BLaER1 (cell line): ENCODE measurements at regions not wholly inside any gene's neighbourhood (a gene's known extent, or its start where the extent isn't known, plus 50 kb on each side); places are given as distances from the start of the nearest gene placed in this dataset.
A peak's percentile ranks its signal among the peaks of the same experiment; 100 is the strongest.

ENCODE experiments used
- H3K27ac ChIP-seq: shearing (Covaris generic); formaldehyde crosslinking; 2 replicates; pipeline ENCODE4 v1.8.1; 2022
- H3K27me3 ChIP-seq: shearing (Covaris generic); formaldehyde crosslinking; 2 replicates; pipeline ENCODE4 v1.8.1; 2022
- H3K36me3 ChIP-seq: shearing (Covaris generic); formaldehyde crosslinking; 2 replicates; pipeline ENCODE4 v1.8.1; 2022
- H3K4me1 ChIP-seq: shearing (Covaris generic); formaldehyde crosslinking; 2 replicates; pipeline ENCODE4 v1.8.1; 2022
- H3K4me2 ChIP-seq: shearing (Covaris generic); formaldehyde crosslinking; 2 replicates; pipeline ENCODE4 v1.8.1; 2022
- H3K4me3 ChIP-seq: shearing (Covaris generic); formaldehyde crosslinking; 2 replicates; pipeline ENCODE4 v1.8.1; 2022
- H3K9ac ChIP-seq: shearing (Covaris generic); formaldehyde crosslinking; 2 replicates; pipeline ENCODE4 v1.8.1; 2022
- H3K9me3 ChIP-seq: shearing (Covaris generic); formaldehyde crosslinking; 2 replicates; pipeline ENCODE4 v1.8.1; 2022
- H4K20me1 ChIP-seq: shearing (Covaris generic); formaldehyde crosslinking; 2 replicates; pipeline ENCODE4 v1.8.1; 2022
- Cebpa-rat ChIP-seq: shearing (Covaris generic); IDR thresholded peaks from 2 replicates; pipeline ENCODE4 v1.8.1; 2022

DNA sequence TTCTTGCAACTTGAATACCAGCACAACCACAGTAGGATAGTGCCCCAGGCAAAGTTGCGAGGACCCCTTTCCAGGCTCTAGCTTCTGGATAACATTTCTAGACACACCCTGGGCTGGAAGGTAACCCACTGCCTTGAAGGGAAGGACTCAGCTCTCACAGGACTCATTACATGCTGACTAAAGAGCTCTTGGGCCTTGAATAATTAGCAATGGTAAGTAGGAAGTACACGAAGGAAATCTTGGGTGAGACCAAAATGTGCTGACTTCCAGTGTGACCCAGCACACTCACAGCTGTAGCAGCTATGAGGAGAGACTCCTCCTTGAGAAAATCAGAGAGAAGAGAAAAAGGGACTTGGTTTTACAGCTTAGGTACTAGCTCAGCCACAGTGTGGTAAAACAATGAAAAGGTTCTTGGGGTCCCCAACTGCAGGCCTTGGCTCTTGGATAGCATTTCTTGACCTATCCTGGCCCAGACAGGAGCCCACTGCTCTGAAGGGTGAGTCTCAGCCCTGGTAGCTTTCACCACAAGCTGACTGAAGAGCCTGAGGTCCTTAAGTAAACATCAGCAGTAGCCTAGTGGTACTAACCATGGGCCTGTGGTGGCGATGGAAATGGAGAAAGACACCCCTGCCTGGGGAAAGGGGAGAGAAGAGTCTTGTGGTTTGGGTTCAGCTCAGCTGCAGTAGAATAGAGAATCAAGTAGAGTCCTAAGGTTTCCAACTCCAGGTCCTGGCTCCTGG lies 621.7 kb downstream of the SEMA5A start:
- Histone ChIP-seq H4K20me1 (no peaks in the 10 kb centered on the region), H3K4me1 (no peaks in the 10 kb centered on the region), H3K27me3 (no peaks in the 10 kb centered on the region), H3K9me3 (no peaks in the 10 kb centered on the region), H3K27ac (no peak overlapping the region), H3K36me3 (no peaks in the 10 kb centered on the region), H3K4me2 (no peak overlapping the region), H3K4me3 (no peak overlapping the region), H3K9ac (no peak overlapping the region)
- TF ChIP-seq Cebpa-rat: no peak

- no peak for TF ChIP-seq Cebpa-rat
- Histone ChIP-seq H3K9ac (no peak overlapping the region), H3K4me1 (no peaks in the 10 kb centered on the region), H4K20me1 (no peaks in the 10 kb centered on the region), H3K9me3 (0 out of 2 replicates have a peak, but pooled peaks cover 9% of the 10 kb centered on the region), H3K4me3 (no peak overlapping the region), H3K36me3 (no peaks in the 10 kb centered on the region), H3K27me3 (no peaks in the 10 kb centered on the region), H3K4me2 (no peak overlapping the region), H3K27ac (no peak overlapping the region)
Measured at GRCh38 chr5:8930021-8930420, 615.9 kb downstream of the SEMA5A start.

GRCh38 chr5:8934455-8934854 lies 611.4 kb downstream of the SEMA5A start:
- Histone ChIP-seq H3K4me3 (no peak overlapping the region), H3K4me1 (no peaks in the 10 kb centered on the region), H3K9ac (no peak overlapping the region), H3K36me3 (no peaks in the 10 kb centered on the region), H3K27ac (no peak overlapping the region), H3K9me3 (peaks cover 21% of the 10 kb centered on the region), H3K27me3 (no peaks in the 10 kb centered on the region), H3K4me2 (no peak overlapping the region), H4K20me1 (no peaks in the 10 kb centered on the region)
- no peak for TF ChIP-seq Cebpa-rat

GRCh38 chr5:8940934-8941333 lies 604.9 kb downstream of the SEMA5A start:
- Histone ChIP-seq H3K4me3 (no peak overlapping the region), H3K27ac (no peak overlapping the region), H3K9me3 (peaks cover 35% of the 10 kb centered on the region), H3K9ac (no peak overlapping the region), H4K20me1 (no peaks in the 10 kb centered on the region), H3K4me2 (no peak overlapping the region), H3K27me3 (no peaks in the 10 kb centered on the region), H3K36me3 (no peaks in the 10 kb centered on the region), H3K4me1 (no peaks in the 10 kb centered on the region)
- TF ChIP-seq Cebpa-rat: no peak

DNA sequence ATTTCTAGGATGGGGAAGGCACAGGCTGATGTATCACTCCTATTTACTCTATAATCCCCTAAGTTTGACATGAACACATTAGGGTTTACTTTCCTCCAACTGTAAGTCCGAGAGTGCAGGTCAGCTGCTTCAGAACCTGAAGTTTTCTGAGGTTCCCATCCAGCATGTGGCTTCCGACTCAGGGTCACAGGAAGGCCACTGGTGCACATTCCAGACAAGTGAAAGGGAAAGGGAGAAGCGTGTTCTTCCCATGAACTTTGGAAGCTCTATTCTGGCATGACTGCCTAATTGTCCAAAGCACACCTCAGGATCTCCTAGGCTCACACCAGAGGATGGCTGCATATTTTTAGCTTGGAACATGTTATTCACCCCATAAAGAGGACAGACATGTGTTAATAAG lies 602.6 kb downstream of the SEMA5A start:
- Histone ChIP-seq H4K20me1 (no peaks in the 10 kb centered on the region), H3K4me3 (no peak overlapping the region), H3K4me1 (no peaks in the 10 kb centered on the region), H3K27me3 (no peaks in the 10 kb centered on the region), H3K27ac (no peak overlapping the region), H3K4me2 (no peak overlapping the region), H3K9me3 (peaks cover 22% of the 10 kb centered on the region), H3K9ac (no peak overlapping the region), H3K36me3 (no peaks in the 10 kb centered on the region)
- no peak for TF ChIP-seq Cebpa-rat

GRCh38 chr5:8944005-8944404 lies 601.9 kb downstream of the SEMA5A start:
- Histone ChIP-seq H3K27me3 (no peaks in the 10 kb centered on the region), H3K36me3 (no peaks in the 10 kb centered on the region), H3K4me2 (no peak overlapping the region), H3K27ac (no peak overlapping the region), H3K4me3 (no peak overlapping the region), H3K4me1 (no peaks in the 10 kb centered on the region), H4K20me1 (no peaks in the 10 kb centered on the region), H3K9me3 (peaks cover 22% of the 10 kb centered on the region), H3K9ac (no peak overlapping the region)
- no peak for TF ChIP-seq Cebpa-rat

DNA sequence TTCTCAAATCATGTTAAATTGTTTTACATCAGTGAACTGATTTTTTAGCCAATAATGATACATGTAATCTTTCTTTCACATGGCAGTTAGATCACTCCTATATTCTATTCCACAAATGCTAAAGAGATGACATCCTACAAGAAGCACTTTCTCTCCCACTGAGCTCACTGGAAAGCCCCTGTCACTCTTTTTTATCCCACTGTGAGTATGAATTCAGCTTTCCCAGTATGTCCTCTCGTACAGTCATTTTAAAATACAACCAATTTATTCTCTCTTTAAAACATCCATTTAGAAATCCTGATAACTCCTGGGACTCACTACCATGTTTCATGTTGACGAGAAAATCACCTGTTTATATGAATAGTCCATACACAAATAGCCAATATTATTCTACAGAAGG lies 599.9 kb downstream of the SEMA5A start:
- Histone ChIP-seq H3K4me2 (no peak overlapping the region), H3K4me1 (peaks cover 15% of the 10 kb centered on the region), H4K20me1 (no peaks in the 10 kb centered on the region), H3K4me3 (no peak overlapping the region), H3K27me3 (no peaks in the 10 kb centered on the region), H3K9ac (no peak overlapping the region), H3K36me3 (no peaks in the 10 kb centered on the region), H3K9me3 (peaks cover 8% of the 10 kb centered on the region), H3K27ac (no peak overlapping the region)
- TF ChIP-seq Cebpa-rat: no peak

DNA sequence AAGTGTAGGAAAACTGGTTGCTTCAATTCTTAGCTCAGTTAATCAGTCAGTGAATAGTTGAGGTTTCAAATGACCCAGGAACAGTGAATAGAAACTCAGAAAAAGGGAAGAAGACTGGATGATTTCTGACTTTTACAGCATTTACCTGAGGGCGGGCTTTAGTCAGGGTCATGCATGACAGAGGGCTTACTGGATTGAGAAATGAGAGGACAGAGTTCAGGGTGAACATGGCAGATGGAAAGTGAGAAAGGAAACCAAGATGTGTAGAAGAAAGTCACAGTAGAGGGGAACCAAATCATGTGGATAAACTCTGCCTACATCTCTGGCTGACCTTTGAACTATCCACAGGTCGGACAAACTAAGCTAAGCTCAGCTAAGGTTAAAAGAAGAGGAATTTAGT lies 596.0 kb downstream of the SEMA5A start:
- Histone ChIP-seq H3K27ac (no peak overlapping the region; the same call in 1 of the 2 replicates), H3K9ac (no peak overlapping the region), H3K9me3 (no peaks in the 10 kb centered on the region), H3K4me1 (peaks cover 49% of the 10 kb centered on the region), H3K36me3 (no peaks in the 10 kb centered on the region), H3K4me2 (peak overlapping the region; percentile 29; the same call in 1 of the 2 replicates), H3K4me3 (no peak overlapping the region), H4K20me1 (no peaks in the 10 kb centered on the region), H3K27me3 (no peaks in the 10 kb centered on the region)
- TF ChIP-seq Cebpa-rat: no peak

GRCh38 chr5:8952147-8952546 lies 593.7 kb downstream of the SEMA5A start:
- Histone ChIP-seq H3K4me3 (no peak overlapping the region), H3K4me2 (peak overlapping the region; percentile 54), H3K9me3 (no peaks in the 10 kb centered on the region), H3K36me3 (no peaks in the 10 kb centered on the region), H3K4me1 (peaks cover 49% of the 10 kb centered on the region), H3K9ac (no peak overlapping the region), H4K20me1 (no peaks in the 10 kb centered on the region), H3K27ac (peak overlapping the region; percentile 86), H3K27me3 (no peaks in the 10 kb centered on the region)
- TF ChIP-seq Cebpa-rat: no peak

DNA sequence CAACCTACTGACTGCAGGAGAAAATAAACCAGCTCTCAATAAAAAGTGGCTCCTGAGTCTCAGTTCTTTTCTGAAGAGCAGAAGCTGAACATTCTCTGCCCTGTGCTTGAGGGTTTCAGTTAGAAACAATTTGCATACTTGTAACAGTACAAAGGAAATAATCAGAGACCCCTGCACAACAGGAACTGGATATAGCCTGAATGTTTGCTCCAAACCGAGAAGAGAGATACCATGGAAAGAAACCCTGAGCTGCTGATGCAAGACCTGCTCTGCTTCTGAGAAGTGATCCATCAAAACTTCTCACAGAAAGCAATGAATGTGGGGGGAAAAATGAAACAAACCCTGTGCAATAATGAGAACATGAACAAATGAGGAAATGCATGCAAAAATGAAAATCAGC lies 592.9 kb downstream of the SEMA5A start:
- Histone ChIP-seq H3K36me3 (no peaks in the 10 kb centered on the region), H3K9me3 (no peaks in the 10 kb centered on the region), H3K4me2 (peak overlapping the region; percentile 54), H3K27ac (peak overlapping the region; percentile 86), H4K20me1 (no peaks in the 10 kb centered on the region), H3K27me3 (no peaks in the 10 kb centered on the region), H3K4me3 (no peak overlapping the region), H3K9ac (peak overlapping the region; percentile 57), H3K4me1 (peaks cover 49% of the 10 kb centered on the region)
- no peak for TF ChIP-seq Cebpa-rat
